ENCODE measurements at regions not wholly inside any gene's neighbourhood (a gene's known extent, or its start where the extent isn't known, plus 50 kb on each side); places are given as distances from the start of the nearest gene placed in this dataset.
A peak's percentile ranks its signal among the peaks of the same experiment; 100 is the strongest.
"Not testable (repeated sequence)": the region's sequence is repeated elsewhere in the genome, so short reads cannot be mapped to it uniquely, and the experiment has no call there.

GRCh38 chr18:49697049-49697448 lies 116.3 kb downstream of the ACAA2 start:
- no peak for DNase-seq (ENCODE audit: low read depth in 4 of 4, low spot score in 3 of 4)

GRCh38 chr18:49694402-49694801 lies 118.9 kb downstream of the ACAA2 start:
- DNase-seq (ENCODE audit: low read depth in 4 of 4, low spot score in 3 of 4) = no peak

GRCh38 chr18:49693717-49694005 lies 119.7 kb downstream of the ACAA2 start:
- no peak for DNase-seq (ENCODE audit: low read depth in 4 of 4, low spot score in 3 of 4)

- no peak for DNase-seq (ENCODE audit: low read depth in 4 of 4, low spot score in 3 of 4)
These were observed 120.2 kb downstream of the ACAA2 start for GRCh38 chr18:49692906-49693716.

GRCh38 chr18:49691177-49691608 lies 122.1 kb downstream of the ACAA2 start:
- no peak for DNase-seq (ENCODE audit: low read depth in 4 of 4, low spot score in 3 of 4)

- no peak for DNase-seq (ENCODE audit: low read depth in 4 of 4, low spot score in 3 of 4)
These were observed 123.0 kb downstream of the ACAA2 start for GRCh38 chr18:49690312-49690711.

GRCh38 chr18:49685231-49685942 lies 123.5 kb downstream of the LIPG start:
- DNase-seq (ENCODE audit: low read depth in 4 of 4, low spot score in 3 of 4) = no peak

- not testable (repeated sequence) for DNase-seq (ENCODE audit: low read depth in 4 of 4, low spot score in 3 of 4)
These were observed 120.9 kb downstream of the LIPG start for GRCh38 chr18:49682803-49683190.

- no peak for DNase-seq (ENCODE audit: low read depth in 4 of 4, low spot score in 3 of 4)
These were observed 120.4 kb downstream of the LIPG start for GRCh38 chr18:49682173-49682802.

GRCh38 chr18:49681387-49681786 lies 119.5 kb downstream of the LIPG start:
- no peak for DNase-seq (ENCODE audit: low read depth in 4 of 4, low spot score in 3 of 4)

- no peak for DNase-seq (ENCODE audit: low read depth in 4 of 4, low spot score in 3 of 4)
These were observed 116.6 kb downstream of the LIPG start for GRCh38 chr18:49678440-49678839.

GRCh38 chr18:49677762-49678413 lies 116.0 kb downstream of the LIPG start:
- DNase-seq (ENCODE audit: low read depth in 4 of 4, low spot score in 3 of 4) = no peak

- DNase-seq (ENCODE audit: low read depth in 4 of 4, low spot score in 3 of 4) = no peak
These were observed 115.2 kb downstream of the LIPG start for GRCh38 chr18:49677081-49677480.

GRCh38 chr18:49673281-49673680 lies 111.4 kb downstream of the LIPG start:
- DNase-seq (ENCODE audit: low read depth in 4 of 4, low spot score in 3 of 4) = no peak

GRCh38 chr18:49672853-49673252 lies 111.0 kb downstream of the LIPG start:
- no peak for DNase-seq (ENCODE audit: low read depth in 4 of 4, low spot score in 3 of 4)

- no peak for DNase-seq (ENCODE audit: low read depth in 4 of 4, low spot score in 3 of 4)
These were observed 107.5 kb downstream of the LIPG start for GRCh38 chr18:49669403-49669802.

GRCh38 chr18:49668574-49669275 lies 106.9 kb downstream of the LIPG start:
- peak in 1 of 4 donors; percentile 37 for DNase-seq (ENCODE audit: low read depth in 4 of 4, low spot score in 3 of 4)

GRCh38 chr18:49667462-49667861 lies 105.6 kb downstream of the LIPG start:
- no peak for DNase-seq (ENCODE audit: low read depth in 4 of 4, low spot score in 3 of 4)

GRCh38 chr18:49666045-49666775 lies 104.4 kb downstream of the LIPG start:
- no peak for DNase-seq (ENCODE audit: low read depth in 4 of 4, low spot score in 3 of 4)

All from left renal pelvis (tissue), 4 donors.